Parathyroid adenoma (tissue), 2 donors: ENCODE measurements at regions not wholly inside any gene's neighbourhood (a gene's known extent, or its start where the extent isn't known, plus 50 kb on each side); places are given as distances from the start of the nearest gene placed in this dataset.

Source experiments
- H2AFZ ChIP-seq: fragments of 300-600 bp; sonication (generic); one replicate; pipeline ENCODE4 v1.7.0; 2017; ENCODE audit warnings: antibody characterized with exemption, mild to moderate bottlenecking
- H3K27ac ChIP-seq: fragments of 300-600 bp; sonication (generic); one replicate; pipeline ENCODE4 v1.7.0; 2017
- H3K27me3 ChIP-seq: fragments of 300-600 bp; sonication (generic); one replicate; pipeline ENCODE4 v1.7.0; 2017; ENCODE audit warnings: low read length; ENCODE audit not compliant: control insufficient read depth, insufficient read depth
- H3K36me3 ChIP-seq: fragments of 300-600 bp; sonication (generic); one replicate; pipeline ENCODE4 v1.7.0; 2017; ENCODE audit warnings: low read length; ENCODE audit not compliant: control insufficient read depth, insufficient read depth
- H3K4me1 ChIP-seq: fragments of 300-600 bp; sonication (generic); one replicate; pipeline ENCODE4 v1.7.0; 2017; ENCODE audit warnings: control low read depth
- H3K4me2 ChIP-seq: fragments of 300-600 bp; sonication (generic); one replicate; pipeline ENCODE4 v1.7.0; 2017; ENCODE audit warnings: low read length
- H3K4me3 ChIP-seq: fragments of 300-600 bp; sonication (generic); one replicate; pipeline ENCODE4 v1.7.0; 2017; ENCODE audit warnings: low read depth, low read length
- H3K79me2 ChIP-seq: fragments of 300-600 bp; sonication (generic); one replicate; pipeline ENCODE4 v1.7.0; 2017; ENCODE audit warnings: control low read depth
- H3K9ac ChIP-seq: fragments of 300-600 bp; sonication (generic); one replicate; pipeline ENCODE4 v1.7.0; 2017; ENCODE audit warnings: mild to moderate bottlenecking
- H3K9me3 ChIP-seq: fragments of 300-600 bp; sonication (generic); one replicate; pipeline ENCODE4 v1.7.0; 2017; ENCODE audit warnings: low read length; ENCODE audit not compliant: control insufficient read depth
- TF ChIP-seq, protein P1 (sequence below): fragments of 300-600 bp; sonication (generic); IDR thresholded peaks from one replicate; pipeline ENCODE4 v1.7.0; 2017; ENCODE audit warnings: antibody characterized with exemption, mild to moderate bottlenecking
- donor health status: primary hyperparathyroidism.

GRCh38 chr2:163319006-163319405 lies 416.8 kb downstream of the FIGN start:
- no peaks in the 10 kb centered on the region for H3K79me2 ChIP-seq

GRCh38 chr2:163314712-163315111 lies 421.1 kb downstream of the FIGN start:
- no peaks in the 10 kb centered on the region for H3K27me3 ChIP-seq
- H3K36me3 ChIP-seq, result no peaks in the 10 kb centered on the region
- H2AFZ ChIP-seq, result no peak overlapping the region
- no peak overlapping the region for H3K9ac ChIP-seq
- no peak overlapping the region for H3K4me3 ChIP-seq
- TF ChIP-seq, protein P1, sequence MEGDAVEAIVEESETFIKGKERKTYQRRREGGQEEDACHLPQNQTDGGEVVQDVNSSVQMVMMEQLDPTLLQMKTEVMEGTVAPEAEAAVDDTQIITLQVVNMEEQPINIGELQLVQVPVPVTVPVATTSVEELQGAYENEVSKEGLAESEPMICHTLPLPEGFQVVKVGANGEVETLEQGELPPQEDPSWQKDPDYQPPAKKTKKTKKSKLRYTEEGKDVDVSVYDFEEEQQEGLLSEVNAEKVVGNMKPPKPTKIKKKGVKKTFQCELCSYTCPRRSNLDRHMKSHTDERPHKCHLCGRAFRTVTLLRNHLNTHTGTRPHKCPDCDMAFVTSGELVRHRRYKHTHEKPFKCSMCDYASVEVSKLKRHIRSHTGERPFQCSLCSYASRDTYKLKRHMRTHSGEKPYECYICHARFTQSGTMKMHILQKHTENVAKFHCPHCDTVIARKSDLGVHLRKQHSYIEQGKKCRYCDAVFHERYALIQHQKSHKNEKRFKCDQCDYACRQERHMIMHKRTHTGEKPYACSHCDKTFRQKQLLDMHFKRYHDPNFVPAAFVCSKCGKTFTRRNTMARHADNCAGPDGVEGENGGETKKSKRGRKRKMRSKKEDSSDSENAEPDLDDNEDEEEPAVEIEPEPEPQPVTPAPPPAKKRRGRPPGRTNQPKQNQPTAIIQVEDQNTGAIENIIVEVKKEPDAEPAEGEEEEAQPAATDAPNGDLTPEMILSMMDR, result no peak
- H3K9me3 ChIP-seq, result no peaks in the 10 kb centered on the region
- no peak overlapping the region for H3K27ac ChIP-seq
- no peaks in the 10 kb centered on the region for H3K79me2 ChIP-seq
- H3K4me2 ChIP-seq, result no peak overlapping the region
- no peaks in the 10 kb centered on the region for H3K4me1 ChIP-seq

More at GRCh38 chr2:163319006-163319405, 416.8 kb downstream of the FIGN start:
- TF ChIP-seq, protein P1, result no peak
- no peaks in the 10 kb centered on the region for H3K9me3 ChIP-seq
- no peak overlapping the region for H3K4me2 ChIP-seq
- no peak overlapping the region for H3K9ac ChIP-seq
- H2AFZ ChIP-seq, result no peak overlapping the region
- no peak overlapping the region for H3K27ac ChIP-seq
- H3K4me1 ChIP-seq, result no peaks in the 10 kb centered on the region
- H3K27me3 ChIP-seq, result no peaks in the 10 kb centered on the region
- no peak overlapping the region for H3K4me3 ChIP-seq
- H3K36me3 ChIP-seq, result no peaks in the 10 kb centered on the region

DNA sequence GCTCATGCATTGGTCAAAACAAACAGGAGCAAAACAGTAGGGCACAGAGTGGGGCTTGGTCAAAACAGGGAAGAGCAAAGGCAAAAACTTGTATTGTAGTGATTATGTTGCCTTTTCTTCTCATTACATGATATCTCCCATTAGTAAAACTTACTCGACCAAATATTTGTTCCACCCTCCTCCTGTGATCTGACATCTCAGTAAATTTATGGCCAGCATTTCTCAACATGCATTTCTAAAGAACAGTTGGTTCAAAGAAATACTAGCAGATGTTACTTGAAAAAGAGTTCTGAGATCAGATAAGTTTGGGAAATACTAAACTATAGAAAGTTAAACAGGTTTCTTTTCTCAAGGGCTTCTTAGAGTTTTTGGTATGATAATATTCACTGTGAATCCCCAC lies 423.1 kb downstream of the FIGN start:
- H3K79me2 ChIP-seq, result no peaks in the 10 kb centered on the region
- H3K4me1 ChIP-seq, result no peaks in the 10 kb centered on the region
- no peak overlapping the region for H2AFZ ChIP-seq
- H3K27me3 ChIP-seq, result no peaks in the 10 kb centered on the region
- H3K4me2 ChIP-seq, result no peak overlapping the region
- H3K27ac ChIP-seq, result no peak overlapping the region
- no peak overlapping the region for H3K4me3 ChIP-seq
- no peaks in the 10 kb centered on the region for H3K9me3 ChIP-seq
- H3K9ac ChIP-seq, result no peak overlapping the region
- TF ChIP-seq, protein P1, result no peak
- no peaks in the 10 kb centered on the region for H3K36me3 ChIP-seq

DNA sequence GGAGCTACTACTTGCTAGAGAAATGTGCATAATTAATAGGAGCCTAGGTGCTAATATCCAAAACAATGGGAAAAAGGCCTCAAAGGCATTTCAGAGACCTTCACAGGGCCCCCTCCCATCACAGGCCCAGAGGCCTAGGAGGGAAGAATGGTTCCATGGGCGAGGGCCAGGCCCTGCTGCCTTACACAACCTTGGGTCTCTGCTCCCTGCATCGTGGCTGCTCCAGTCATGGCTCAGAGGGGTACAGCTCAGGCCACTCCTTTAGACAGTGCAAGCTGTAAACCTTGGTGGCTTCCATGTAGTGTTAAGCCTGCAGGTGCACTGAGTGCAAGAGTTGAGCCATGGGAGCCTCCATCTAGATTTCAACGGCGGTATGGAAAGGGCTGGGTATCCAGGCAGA lies 429.2 kb downstream of the FIGN start:
- H3K27me3 ChIP-seq, result no peaks in the 10 kb centered on the region
- TF ChIP-seq, protein P1, result no peak
- H3K79me2 ChIP-seq, result no peaks in the 10 kb centered on the region
- H3K9me3 ChIP-seq, result no peaks in the 10 kb centered on the region
- no peaks in the 10 kb centered on the region for H3K4me1 ChIP-seq
- H3K4me2 ChIP-seq, result no peak overlapping the region
- no peak overlapping the region for H3K4me3 ChIP-seq
- no peak overlapping the region for H3K27ac ChIP-seq
- H3K9ac ChIP-seq, result no peak overlapping the region
- H2AFZ ChIP-seq, result no peak overlapping the region
- no peaks in the 10 kb centered on the region for H3K36me3 ChIP-seq

DNA sequence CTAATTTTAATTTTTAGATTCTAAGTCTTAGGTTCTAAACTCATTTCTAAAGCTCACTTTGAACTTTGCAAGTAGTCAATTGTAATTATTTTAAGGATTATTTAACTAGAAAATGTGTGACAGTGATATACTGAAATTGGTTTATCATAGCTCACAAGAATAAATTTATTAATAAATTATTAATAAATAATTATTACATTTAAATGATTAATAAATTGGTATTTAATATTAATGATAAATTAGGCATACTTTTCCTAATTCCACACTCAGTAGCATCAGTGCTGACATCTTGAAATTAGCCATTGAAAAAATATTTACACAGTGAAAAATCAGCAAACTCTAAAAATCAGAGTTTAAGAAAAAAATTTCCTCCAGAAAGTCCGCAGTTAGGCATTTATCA lies 433.7 kb downstream of the FIGN start:
- H2AFZ ChIP-seq, result no peak overlapping the region
- H3K9ac ChIP-seq, result no peak overlapping the region
- no peak overlapping the region for H3K4me3 ChIP-seq
- no peak overlapping the region for H3K4me2 ChIP-seq
- no peak overlapping the region for H3K27ac ChIP-seq
- no peaks in the 10 kb centered on the region for H3K36me3 ChIP-seq
- H3K4me1 ChIP-seq, result no peaks in the 10 kb centered on the region
- no peaks in the 10 kb centered on the region for H3K79me2 ChIP-seq
- H3K27me3 ChIP-seq, result no peaks in the 10 kb centered on the region
- TF ChIP-seq, protein P1, result no peak
- H3K9me3 ChIP-seq, result no peaks in the 10 kb centered on the region
